SU-DHL-6 (cell line): ENCODE measurements at regions not wholly inside any gene's neighbourhood (a gene's known extent, or its start where the extent isn't known, plus 50 kb on each side); places are given as distances from the start of the nearest gene placed in this dataset.

Experiments used
- H2AFZ ChIP-seq: fragments of 200-600 bp; sonication (generic); 2 replicates; pipeline ENCODE4 v1.6.1; 2014; ENCODE audit warnings: low read depth, mild to moderate bottlenecking, moderate library complexity, mixed read lengths, antibody characterized with exemption, low read length; ENCODE audit not compliant: severe bottlenecking
- H3F3A ChIP-seq: fragments of 200-600 bp; shearing (Covaris generic); 2 replicates; pipeline ENCODE4 v1.6.0; 2016; ENCODE audit warnings: antibody characterized with exemption, mild to moderate bottlenecking; ENCODE audit not compliant: insufficient read depth
- H3K27ac ChIP-seq: fragments of 200-600 bp; sonication (generic); 2 replicates; pipeline ENCODE4 v1.5.1; 2016; ENCODE audit warnings: low read depth, mild to moderate bottlenecking, low read length, moderate library complexity, mixed read lengths
- H3K27me3 ChIP-seq: fragments of 200-600 bp; sonication (generic), shearing (Covaris generic); 2 replicates; pipeline ENCODE4 v1.6.0; 2014; ENCODE audit warnings: mild to moderate bottlenecking, low read length
- H3K36me3 ChIP-seq: fragments of 200-600 bp; sonication (generic); 2 replicates; pipeline ENCODE4 v1.6.1; 2014; ENCODE audit warnings: mild to moderate bottlenecking, low read length, mixed read lengths
- H3K4me2 ChIP-seq: fragments of 300-600, 200-600 bp; shearing (Covaris generic), sonication (generic); 2 replicates; pipeline ENCODE4 v1.6.0; 2014; ENCODE audit warnings: low read length, low read depth, mild to moderate bottlenecking; ENCODE audit not compliant: poor library complexity, severe bottlenecking
- H3K4me3 ChIP-seq: fragments of 200-600 bp; sonication (generic); 2 replicates; pipeline ENCODE4 v1.5.1; 2014; ENCODE audit warnings: antibody characterized with exemption, low read length, mild to moderate bottlenecking, mixed read lengths; ENCODE audit not compliant: insufficient read depth, poor library complexity, severe bottlenecking
- H3K79me2 ChIP-seq: fragments of 200-600 bp; sonication (generic); 2 replicates; pipeline ENCODE4 v1.6.1; 2014; ENCODE audit warnings: mild to moderate bottlenecking, low read length, moderate library complexity; ENCODE audit not compliant: insufficient read depth
- H3K9ac ChIP-seq: fragments of 200-600 bp; sonication (generic); 2 replicates; pipeline ENCODE4 v1.7.0; 2014; ENCODE audit warnings: mild to moderate bottlenecking, low read length
- H3K9me2 ChIP-seq: fragments of 200-600 bp; sonication (generic); replicated peaks from 2 replicates; pipeline ENCODE4 v1.6.1; 2014; ENCODE audit warnings: low read length; ENCODE audit not compliant: insufficient read depth
- H3K9me3 ChIP-seq: fragments of 200-600 bp; sonication (generic); 2 replicates; pipeline ENCODE4 v1.6.1; 2014; ENCODE audit warnings: low read length, mixed read lengths; ENCODE audit not compliant: insufficient read depth
- H4K20me1 ChIP-seq: fragments of 200-600 bp; sonication (generic); 2 replicates; pipeline ENCODE4 v1.6.1; 2014; ENCODE audit warnings: low read depth, mild to moderate bottlenecking, antibody characterized with exemption, low read length, moderate library complexity, mixed read lengths
- CTCF ChIP-seq: fragments of 200-600 bp; sonication (generic); IDR thresholded peaks from one replicate; pipeline ENCODE4 v1.5.1; 2017; ENCODE audit warnings: antibody characterized with exemption, mild to moderate bottlenecking, low read length, moderate library complexity; ENCODE audit not compliant: insufficient read depth, poor library complexity, severe bottlenecking
- EZH2phosphoT487 ChIP-seq: fragments of 200-600 bp; sonication (generic), shearing (Covaris generic); conservative IDR thresholded peaks from 2 replicates; pipeline ENCODE4 v1.6.1; 2018; ENCODE audit warnings: mild to moderate bottlenecking, antibody characterized with exemption, low read length, moderate library complexity, mixed read lengths

GRCh38 chr20:16145919-16146318, 427.3 kb downstream of the KIF16B start:
- Histone ChIP-seq H3K9ac (no peak overlapping the region), H3K9me2 (no peaks in the 10 kb centered on the region), H3K4me2 (no peak overlapping the region), H3K79me2 (no peaks in the 10 kb centered on the region), H3F3A (no peaks in the 10 kb centered on the region), H3K27me3 (no peaks in the 10 kb centered on the region), H3K27ac (no peak overlapping the region), H3K36me3 (no peaks in the 10 kb centered on the region), H4K20me1 (no peaks in the 10 kb centered on the region), H3K9me3 (no peaks in the 10 kb centered on the region; the same call in 1 of the 2 replicates), H3K4me3 (no peak overlapping the region), H2AFZ (no peak overlapping the region)
- TF ChIP-seq EZH2phosphoT487 (no peak), CTCF (no peak)

- no peaks in the 10 kb centered on the region for H4K20me1 ChIP-seq
- no peak overlapping the region for H3K9ac ChIP-seq
- H3K4me2 ChIP-seq = no peak overlapping the region
- H3K27me3 ChIP-seq = no peaks in the 10 kb centered on the region
- TF ChIP-seq EZH2phosphoT487 (no peak), CTCF (no peak)
- no peaks in the 10 kb centered on the region for H3K36me3 ChIP-seq
- no peaks in the 10 kb centered on the region for H3F3A ChIP-seq
- H2AFZ ChIP-seq = no peak overlapping the region
- H3K79me2 ChIP-seq = no peaks in the 10 kb centered on the region
- no peaks in the 10 kb centered on the region for H3K9me2 ChIP-seq
- H3K4me3 ChIP-seq = no peak overlapping the region
- H3K9me3 ChIP-seq = no peaks in the 10 kb centered on the region; the same call in 1 of the 2 replicates
- no peak overlapping the region for H3K27ac ChIP-seq
Measured at GRCh38 chr20:16143596-16143995, 429.7 kb downstream of the KIF16B start.

- Histone ChIP-seq H3K27me3 (no peaks in the 10 kb centered on the region), H3K36me3 (no peaks in the 10 kb centered on the region), H3K9me2 (no peaks in the 10 kb centered on the region), H4K20me1 (no peaks in the 10 kb centered on the region), H3F3A (no peaks in the 10 kb centered on the region), H3K9me3 (no peaks in the 10 kb centered on the region), H3K79me2 (no peaks in the 10 kb centered on the region), H2AFZ (no peak overlapping the region), H3K27ac (no peak overlapping the region), H3K4me3 (no peak overlapping the region), H3K4me2 (no peak overlapping the region), H3K9ac (no peak overlapping the region)
- TF ChIP-seq CTCF = no peak
- TF ChIP-seq EZH2phosphoT487 = no peak
Measured at GRCh38 chr20:16135630-16136029, 437.6 kb downstream of the KIF16B start.
